ENCODE measurements at regions not wholly inside any gene's neighbourhood (a gene's known extent, or its start where the extent isn't known, plus 50 kb on each side); places are given as distances from the start of the nearest gene placed in this dataset.

- DNase-seq: no peak
These were observed 174.2 kb upstream of the PLEKHG7 start for GRCh38 chr12:92528586-92528985.

- no peak for DNase-seq
These were observed 174.7 kb upstream of the PLEKHG7 start for GRCh38 chr12:92528097-92528496.

GRCh38 chr12:92524489-92524888 is 178.3 kb upstream of the PLEKHG7 start:
- DNase-seq: peak; percentile 9

- no peak for DNase-seq
These were observed 182.3 kb upstream of the PLEKHG7 start for GRCh38 chr12:92520511-92520910.

- DNase-seq: no peak
These were observed 183.5 kb upstream of the PLEKHG7 start for GRCh38 chr12:92519284-92519683.

- no peak for DNase-seq
These were observed 184.7 kb upstream of the PLEKHG7 start for GRCh38 chr12:92518071-92518470.

- no peak for DNase-seq
These were observed 186.6 kb upstream of the PLEKHG7 start for GRCh38 chr12:92516277-92516600.

GRCh38 chr12:92513231-92513730 is 189.5 kb upstream of the PLEKHG7 start:
- DNase-seq: no peak

- DNase-seq: no peak
These were observed 191.0 kb upstream of the PLEKHG7 start for GRCh38 chr12:92511786-92512185.

GRCh38 chr12:92509156-92509738 is 193.5 kb upstream of the PLEKHG7 start:
- DNase-seq: no peak

GRCh38 chr12:92506891-92507290 is 195.9 kb upstream of the PLEKHG7 start:
- no peak for DNase-seq

- no peak for DNase-seq
These were observed 196.3 kb upstream of the PLEKHG7 start for GRCh38 chr12:92506460-92506859.

GRCh38 chr12:92505254-92506231 is 197.2 kb upstream of the PLEKHG7 start:
- DNase-seq: peak; percentile 65

- no peak for DNase-seq
These were observed 198.2 kb upstream of the PLEKHG7 start for GRCh38 chr12:92504594-92504981.

GRCh38 chr12:92503971-92504593 is 198.7 kb upstream of the PLEKHG7 start:
- no peak for DNase-seq

GRCh38 chr12:92503029-92503931 is 199.5 kb upstream of the PLEKHG7 start:
- DNase-seq: no peak

- peak; percentile 16 for DNase-seq
These were observed 200.3 kb upstream of the PLEKHG7 start for GRCh38 chr12:92502417-92503028.

GRCh38 chr12:92496790-92497189 is 206.0 kb upstream of the PLEKHG7 start:
- DNase-seq: no peak

- no peak for DNase-seq
These were observed 207.7 kb upstream of the PLEKHG7 start for GRCh38 chr12:92495108-92495507.

- DNase-seq: no peak
These were observed 209.0 kb upstream of the PLEKHG7 start for GRCh38 chr12:92493816-92494215.

- no peak for DNase-seq
These were observed 209.8 kb upstream of the PLEKHG7 start for GRCh38 chr12:92492995-92493394.

GRCh38 chr12:92492291-92492690 is 210.5 kb upstream of the PLEKHG7 start:
- no peak for DNase-seq

Data from CD4-positive, alpha-beta T cell treated with Interleukin-21 for 1 hour (primary cell).